ENCODE measurements at regions not wholly inside any gene's neighbourhood (a gene's known extent, or its start where the extent isn't known, plus 50 kb on each side); places are given as distances from the start of the nearest gene placed in this dataset.

DNA sequence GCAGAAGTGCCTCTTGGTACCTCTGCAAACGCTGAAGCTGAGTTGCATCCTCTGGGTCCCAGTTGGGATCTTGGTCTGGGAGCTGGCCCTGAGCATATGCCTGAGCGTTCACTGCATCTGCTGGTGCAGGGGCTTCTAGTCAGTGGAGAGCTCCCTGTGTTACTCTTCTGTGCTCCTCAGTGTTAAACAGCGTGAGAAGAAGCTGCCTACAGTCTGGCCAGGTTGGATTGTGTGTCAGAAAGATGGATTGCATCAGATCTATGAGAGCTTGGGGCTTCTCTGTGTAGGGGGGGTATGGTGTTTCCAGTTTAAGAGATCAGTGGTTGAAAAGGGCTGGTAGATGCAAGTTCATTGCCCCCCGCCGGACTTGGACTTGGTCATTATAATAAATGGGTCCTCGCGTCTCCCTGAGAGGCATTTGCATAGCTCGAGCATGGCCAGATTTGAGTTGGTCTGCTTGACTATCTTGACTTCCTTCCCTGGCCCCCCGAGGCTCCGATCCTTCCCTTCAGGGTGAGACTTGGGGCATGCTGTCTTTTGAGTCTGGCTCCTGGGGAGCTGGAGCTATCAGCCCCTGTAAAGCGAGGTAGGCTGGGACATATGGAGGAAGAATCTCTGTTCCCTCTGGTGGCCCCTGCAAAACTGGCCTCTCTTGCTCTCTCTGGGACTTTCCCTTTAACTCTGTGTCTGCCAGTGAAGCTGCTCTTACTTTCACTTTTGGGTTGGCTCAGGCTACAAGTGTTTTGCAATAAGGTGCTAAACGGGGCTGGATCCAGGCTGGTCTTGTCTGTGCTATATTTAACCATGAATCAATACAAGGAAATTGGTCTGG is 52.9 kb downstream of the OR10H4 start (continued):
- TF ChIP-seq EGR1 (IDR thresholded peaks at IDR 0.05; ENCODE audit: borderline replicate concordance, low read depth, low read length) (no peak), POLR2AphosphoS5 (IDR thresholded peaks at IDR 0.05; ENCODE audit: low read depth, low read length) (no peak), GABPA (IDR thresholded peaks at IDR 0.05; ENCODE audit: borderline replicate concordance, insufficient read depth, low read length) (no peak), JUND (IDR thresholded peaks at IDR 0.05; ENCODE audit: low read length) (no peak), CEBPB (IDR thresholded peaks at IDR 0.05; ENCODE audit: low read depth, low read length) (no peak), KDM1A (IDR thresholded peaks at IDR 0.05; ENCODE audit: borderline replicate concordance, low read length) (no peak), RAD21 (IDR thresholded peaks at IDR 0.05 in 1 of 2, conservative IDR thresholded peaks at IDR 0.05 in 1 of 2; ENCODE audit: low read depth in 2 of 2, low read length in 2 of 2) (no peak), CBX5 (IDR thresholded peaks at IDR 0.05; ENCODE audit: low read depth, low read length) (no peak)
- TF ChIP-seq, protein P1, sequence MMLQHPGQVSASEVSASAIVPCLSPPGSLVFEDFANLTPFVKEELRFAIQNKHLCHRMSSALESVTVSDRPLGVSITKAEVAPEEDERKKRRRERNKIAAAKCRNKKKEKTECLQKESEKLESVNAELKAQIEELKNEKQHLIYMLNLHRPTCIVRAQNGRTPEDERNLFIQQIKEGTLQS (IDR thresholded peaks at IDR 0.05; ENCODE audit: insufficient read depth, low read depth, low read length), result no peak

Measured in H1 (cell line).